Natural killer cell (primary cell): ENCODE measurements at regions not wholly inside any gene's neighbourhood (a gene's known extent, or its start where the extent isn't known, plus 50 kb on each side); places are given as distances from the start of the nearest gene placed in this dataset.

ENCODE experiments used
- ATAC-seq, 3 donors: fragments of 150-1000 bp in 2 of 3; fragments of 200-7000 bp in 1 of 3; cut with Tn5 transposase; 1 replicate in 1 of 3; 2 replicates in 2 of 3; pipeline ENCODE4 v1.10.0; 2021; ENCODE audit warnings: mild to moderate bottlenecking in 2 of 3, moderate library complexity in 2 of 3
- DNase-seq, 2 donors: peaks; one replicate each; pipeline versions ENCODE4 v3.0.0 to v3.0.0-alpha.2; 2013 to 2021; ENCODE audit warnings: mixed read lengths in 1 of 2
- H3K27ac ChIP-seq: one replicate; pipeline ENCODE4 v1.5.1; 2013; ENCODE audit warnings: mild to moderate bottlenecking, low read length
- H3K27me3 ChIP-seq: one replicate; pipeline ENCODE4 v1.6.1; 2013; ENCODE audit warnings: low read length; ENCODE audit not compliant: control insufficient read depth, insufficient read depth
- H3K36me3 ChIP-seq: one replicate; pipeline ENCODE4 v1.6.1; 2013; ENCODE audit warnings: low read length; ENCODE audit not compliant: control insufficient read depth, insufficient read depth
- H3K4me1 ChIP-seq: one replicate; pipeline ENCODE4 v1.6.1; 2013; ENCODE audit warnings: low read length; ENCODE audit not compliant: control insufficient read depth, insufficient read depth
- H3K4me3 ChIP-seq: one replicate; pipeline ENCODE4 v1.5.1; 2013; ENCODE audit warnings: low read length
- H3K9me3 ChIP-seq: one replicate; pipeline ENCODE4 v1.6.1; 2013; ENCODE audit warnings: low read length; ENCODE audit not compliant: control insufficient read depth, insufficient read depth
- H3K27ac Mint-ChIP-seq, 2 donors: one replicate each; pipeline ENCODE4 v1.8.0; 2022; ENCODE audit warnings: mild to moderate bottlenecking in 2 of 2, mixed read lengths in 2 of 2, moderate library complexity in 1 of 2
- H3K27me3 Mint-ChIP-seq, 2 donors: one replicate each; pipeline ENCODE4 v1.8.0; 2022; ENCODE audit warnings: low read depth in 2 of 2, mixed read lengths in 2 of 2
- H3K36me3 Mint-ChIP-seq: one replicate; pipeline ENCODE4 v1.8.0; 2022; ENCODE audit warnings: mixed read lengths
- H3K4me1 Mint-ChIP-seq, 2 donors: one replicate each; pipeline ENCODE4 v1.8.0; 2022; ENCODE audit warnings: mixed read lengths in 2 of 2
- H3K4me3 Mint-ChIP-seq: one replicate; pipeline ENCODE4 v1.8.0; 2022; ENCODE audit warnings: mild to moderate bottlenecking, moderate library complexity, mixed read lengths
- H3K9me3 Mint-ChIP-seq, 2 donors: one replicate each; pipeline ENCODE4 v1.8.0; 2022; ENCODE audit warnings: mixed read lengths in 2 of 2
- CTCF ChIP-seq: fragments of 200-600 bp; IDR thresholded peaks from one replicate; pipeline ENCODE4 v1.8.0; 2022; ENCODE audit warnings: antibody characterized with exemption
- WGBS: methylation state at CpG from one replicate; pipeline ENCODE4 v1.1.7; 2013; ENCODE audit warnings: missing lambda C conversion rate; ENCODE audit not compliant: insufficient coverage; 5-methylcytosine and 5-hydroxymethylcytosine counted together
- intact Hi-C: fragments of 100-400 bp; cut with micrococcal nuclease; formaldehyde crosslinking; loops from one replicate; pipeline ENCODE4 v1.14.2; 2022

- no peaks in the 10 kb centered on the region for H3K4me1 Mint-ChIP-seq
- no peaks in the 10 kb centered on the region for H3K27me3 Mint-ChIP-seq
- Histone ChIP-seq H3K4me3 (no peak overlapping the region), H3K36me3 (no peaks in the 10 kb centered on the region), H3K27me3 (no peaks in the 10 kb centered on the region), H3K4me1 (no peaks in the 10 kb centered on the region), H3K27ac (no peak overlapping the region), H3K9me3 (peaks cover 17% of the 10 kb centered on the region)
- no peak overlapping the region for H3K4me3 Mint-ChIP-seq
- DNase-seq, result no peak
- peaks cover 7% of the 10 kb centered on the region for H3K36me3 Mint-ChIP-seq
- no peak for TF ChIP-seq CTCF
- ATAC-seq, result no peak
- 40% methylated on average over 1 of the region's 2 CpGs for WGBS
- no peak overlapping the region for H3K27ac Mint-ChIP-seq
- H3K9me3 Mint-ChIP-seq, result peaks cover 5 to 8% of the 10 kb centered on the region in 2 donors
- intact Hi-C loops, result no loop called here
Measured at GRCh38 chr1:105909811-105910210, 1146.7 kb upstream of the PRMT6 start.

DNA sequence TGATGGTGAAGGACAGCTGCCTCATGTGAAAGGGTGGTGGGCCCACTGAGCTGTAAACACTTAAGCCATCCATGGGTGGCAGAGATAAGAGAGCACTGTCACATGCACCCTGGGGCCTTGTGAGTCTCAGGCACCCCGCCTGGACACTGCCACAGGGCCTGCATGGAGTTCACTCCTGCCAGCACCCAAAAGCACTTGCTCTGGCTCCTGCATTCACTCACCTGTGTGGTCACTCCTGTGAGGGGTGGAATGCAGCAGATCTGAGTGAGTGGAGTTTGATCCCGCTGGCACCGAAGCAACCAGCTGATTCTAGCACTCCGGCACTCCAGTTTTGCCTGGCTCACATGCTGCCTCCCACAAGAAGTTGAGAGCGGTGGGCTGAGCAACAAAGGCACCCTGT, 1142.1 kb upstream of the PRMT6 start:
- no peak for TF ChIP-seq CTCF
- H3K27ac ChIP-seq, result no peak overlapping the region
- no peaks in the 10 kb centered on the region for H3K36me3 ChIP-seq
- Mint-ChIP-seq H3K36me3 (peaks cover 8% of the 10 kb centered on the region), H3K4me3 (no peak overlapping the region), H3K27ac (no peak overlapping the region), H3K27me3 (no peaks in the 10 kb centered on the region), H3K9me3 (peaks cover 2 to 12% of the 10 kb centered on the region in 2 donors), H3K4me1 (no peaks in the 10 kb centered on the region)
- no peaks in the 10 kb centered on the region for H3K4me1 ChIP-seq
- H3K27me3 ChIP-seq, result no peaks in the 10 kb centered on the region
- H3K9me3 ChIP-seq, result peaks cover 16% of the 10 kb centered on the region
- DNase-seq (no peak), ATAC-seq (no peak)
- intact Hi-C loops, result no loop called here
- 92% methylated on average over 5 of the region's 5 CpGs for WGBS
- H3K4me3 ChIP-seq, result no peak overlapping the region

DNA sequence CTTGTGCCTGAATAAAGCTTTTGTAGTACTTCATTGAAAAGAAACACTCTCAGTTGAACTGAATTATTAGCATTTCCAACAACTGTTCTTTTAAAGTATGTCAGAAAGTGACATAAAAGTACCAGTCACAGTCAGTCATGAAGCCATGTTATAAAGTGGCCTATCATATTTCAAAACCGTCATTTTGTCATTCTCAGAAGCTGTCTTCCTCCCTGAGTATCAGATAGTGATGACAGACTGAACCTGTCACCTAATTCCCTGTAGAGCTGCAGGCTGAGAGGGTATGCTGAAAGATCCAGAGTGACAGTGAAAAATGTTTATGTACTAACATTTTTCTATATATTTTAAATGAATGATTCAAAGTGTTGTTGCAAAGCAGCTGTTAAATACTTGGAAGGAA, 1121.7 kb upstream of the PRMT6 start:
- intact Hi-C loops, result no loop called here
- Histone ChIP-seq H3K9me3 (peaks cover 8% of the 10 kb centered on the region), H3K4me3 (no peak overlapping the region), H3K27ac (no peak overlapping the region), H3K36me3 (no peaks in the 10 kb centered on the region), H3K27me3 (no peaks in the 10 kb centered on the region), H3K4me1 (no peaks in the 10 kb centered on the region)
- DNase-seq (no peak), ATAC-seq (no peak)
- 80% methylated on average over 1 of the region's 1 CpG for WGBS
- no peak overlapping the region for H3K27ac Mint-ChIP-seq
- H3K4me3 Mint-ChIP-seq, result no peak overlapping the region
- peaks cover 6% of the 10 kb centered on the region for H3K36me3 Mint-ChIP-seq
- H3K9me3 Mint-ChIP-seq, result peaks cover 12 to 15% of the 10 kb centered on the region in 2 donors
- H3K27me3 Mint-ChIP-seq, result no peaks in the 10 kb centered on the region
- no peaks in the 10 kb centered on the region for H3K4me1 Mint-ChIP-seq
- no peak for TF ChIP-seq CTCF

DNA sequence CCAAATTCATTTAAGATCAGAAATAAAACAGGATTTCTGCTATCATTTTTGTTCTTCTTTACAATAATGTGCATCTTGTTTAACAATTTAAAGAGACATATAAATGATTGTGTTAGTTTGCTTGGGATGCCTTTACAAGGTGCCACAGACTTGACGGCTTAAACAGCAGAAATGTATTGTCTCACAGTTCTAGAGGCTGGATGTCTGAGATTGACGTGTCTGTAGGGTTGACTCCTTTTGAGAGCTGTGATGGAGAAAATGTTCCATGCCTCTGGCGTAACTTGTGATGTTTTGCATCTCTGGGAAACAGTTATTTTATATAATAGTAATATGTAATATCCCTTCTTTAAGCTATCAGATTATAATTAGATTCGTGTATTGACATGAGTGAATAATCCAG, 1091.6 kb upstream of the PRMT6 start:
- no peak overlapping the region for H3K4me3 ChIP-seq
- intact Hi-C loops, result no loop called here
- no peak overlapping the region for H3K4me3 Mint-ChIP-seq
- WGBS, result 96% methylated on average over 2 of the region's 4 CpGs
- H3K4me1 Mint-ChIP-seq, result no peaks in the 10 kb centered on the region
- no peak for DNase-seq
- TF ChIP-seq CTCF, result no peak
- no peak overlapping the region for H3K27ac Mint-ChIP-seq
- H3K27ac ChIP-seq, result no peak overlapping the region
- H3K27me3 Mint-ChIP-seq, result no peaks in the 10 kb centered on the region
- H3K9me3 ChIP-seq, result no peaks in the 10 kb centered on the region
- no peaks in the 10 kb centered on the region for H3K36me3 ChIP-seq
- no peaks in the 10 kb centered on the region for H3K27me3 ChIP-seq
- H3K36me3 Mint-ChIP-seq, result no peaks in the 10 kb centered on the region
- no peaks in the 10 kb centered on the region for H3K4me1 ChIP-seq
- H3K9me3 Mint-ChIP-seq, result peaks cover 15% of the 10 kb centered on the region in 2 donors
- no peak for ATAC-seq
